GM23248 (cell line): ENCODE measurements at regions not wholly inside any gene's neighbourhood (a gene's known extent, or its start where the extent isn't known, plus 50 kb on each side); places are given as distances from the start of the nearest gene placed in this dataset.

Experiments
- DNase-seq: peaks from one replicate; pipeline ENCODE4 v3.0.0-alpha.2; 2015
- H2AFZ ChIP-seq: fragments of 200-600 bp; sonication (generic); 2 replicates; pipeline ENCODE4 v1.6.1; 2016; ENCODE audit warnings: antibody characterized with exemption
- H3F3A ChIP-seq: fragments of 200-600 bp; sonication (generic); 2 replicates; pipeline ENCODE4 v1.6.1; 2016; ENCODE audit warnings: mild to moderate bottlenecking, antibody characterized with exemption, mixed run types; ENCODE audit not compliant: insufficient read depth
- H3K27ac ChIP-seq: fragments of 200-600 bp; sonication (generic); 2 replicates; pipeline ENCODE4 v1.5.1; 2016; ENCODE audit warnings: mild to moderate bottlenecking
- H3K27me3 ChIP-seq: fragments of 200-600 bp; sonication (generic); replicated peaks from 2 replicates; pipeline ENCODE4 v1.6.1; 2016; ENCODE audit warnings: mild to moderate bottlenecking; ENCODE audit not compliant: insufficient read depth
- H3K36me3 ChIP-seq: fragments of 200-600 bp; sonication (generic); 2 replicates; pipeline ENCODE4 v1.6.1; 2016; ENCODE audit warnings: low read depth, mild to moderate bottlenecking
- H3K4me1 ChIP-seq: fragments of 200-600 bp; sonication (generic); 2 replicates; pipeline ENCODE4 v1.6.1; 2016; ENCODE audit warnings: mild to moderate bottlenecking; ENCODE audit not compliant: insufficient read depth
- H3K4me2 ChIP-seq: fragments of 200-600 bp; sonication (generic); one replicate; pipeline ENCODE4 v1.6.1; 2016; ENCODE audit warnings: mild to moderate bottlenecking; ENCODE audit not compliant: unreplicated experiment
- H3K4me3 ChIP-seq: fragments of 200-600 bp; sonication (generic); 2 replicates; pipeline ENCODE4 v1.5.1; 2016; ENCODE audit warnings: mild to moderate bottlenecking
- H3K79me2 ChIP-seq: fragments of 200-600 bp; sonication (generic); 2 replicates; pipeline ENCODE4 v1.6.1; 2016; ENCODE audit warnings: mild to moderate bottlenecking; ENCODE audit not compliant: insufficient read depth
- H3K9ac ChIP-seq: fragments of 200-600 bp; sonication (generic); 2 replicates; pipeline ENCODE4 v1.6.1; 2016; ENCODE audit warnings: mild to moderate bottlenecking
- H3K9me2 ChIP-seq: fragments of 200-600 bp; sonication (generic); 2 replicates; pipeline ENCODE4 v1.6.1; 2016; ENCODE audit warnings: mixed run types, mild to moderate bottlenecking, moderate library complexity; ENCODE audit not compliant: insufficient read depth
- H3K9me3 ChIP-seq: fragments of 200-600 bp; sonication (generic); one replicate; pipeline ENCODE4 v1.6.1; 2017; ENCODE audit warnings: low read depth
- H4K20me1 ChIP-seq: fragments of 200-600 bp; sonication (generic); 2 replicates; pipeline ENCODE4 v1.6.0; 2016; ENCODE audit not compliant: insufficient read depth
- EZH2 ChIP-seq: fragments of 200-600 bp; sonication (generic); IDR thresholded peaks from 2 replicates; pipeline ENCODE4 v1.6.1; 2018; ENCODE audit warnings: antibody characterized with exemption, mild to moderate bottlenecking; ENCODE audit not compliant: insufficient read depth, poor library complexity, severe bottlenecking
- EZH2phosphoT487 ChIP-seq: fragments of 200-600 bp; sonication (generic); IDR thresholded peaks from 2 replicates; pipeline ENCODE4 v1.6.1; 2018; ENCODE audit warnings: antibody characterized with exemption, moderate library complexity, mild to moderate bottlenecking, low read depth; ENCODE audit not compliant: insufficient read depth
- WGBS, 2 experiments: methylation state at CpG; one replicate each; pipeline ENCODE4 v1.1.6; 2015 to 2017; ENCODE audit warnings: low lambda C conversion rate in 2 of 2, low coverage in 1 of 2; ENCODE audit errors: missing lambda C conversion rate in 2 of 2; 5-methylcytosine and 5-hydroxymethylcytosine counted together
- in situ Hi-C: fragments of 300-500 bp; cut with MboI; formaldehyde crosslinking; loops from 2 replicates; pipeline ENCODE4 v1.15.0; 2020

GRCh38 chr5:86404256-86404655 is 213.5 kb upstream of the COX7C start:
- Histone ChIP-seq H3K79me2 (no peaks in the 10 kb centered on the region), H3K4me2 (no peak overlapping the region), H2AFZ (no peak overlapping the region), H3K27me3 (no peaks in the 10 kb centered on the region), H3K9ac (no peak overlapping the region), H3K9me3 (no peaks in the 10 kb centered on the region), H3K9me2 (no peaks in the 10 kb centered on the region), H3K27ac (no peak overlapping the region), H3K4me1 (no peaks in the 10 kb centered on the region), H3K36me3 (no peaks in the 10 kb centered on the region), H3F3A (no peaks in the 10 kb centered on the region), H3K4me3 (no peak overlapping the region), H4K20me1 (no peaks in the 10 kb centered on the region)
- no peak for DNase-seq
- no peak for TF ChIP-seq EZH2
- in situ Hi-C loops: no loop called here
- WGBS, 2 experiments: 12 to 27% methylated on average over 1 of the region's 1 CpG

GRCh38 chr5:86407711-86408110 is 210.0 kb upstream of the COX7C start:
- H2AFZ ChIP-seq: no peak overlapping the region
- H3K79me2 ChIP-seq: no peaks in the 10 kb centered on the region
- no peak overlapping the region for H3K4me2 ChIP-seq
- no peak overlapping the region for H3K27ac ChIP-seq
- no peaks in the 10 kb centered on the region for H3K36me3 ChIP-seq
- in situ Hi-C loops: no loop called here
- H3K9ac ChIP-seq: no peak overlapping the region
- no peak for DNase-seq
- H3F3A ChIP-seq: no peaks in the 10 kb centered on the region
- H3K9me3 ChIP-seq: no peaks in the 10 kb centered on the region
- no peaks in the 10 kb centered on the region for H4K20me1 ChIP-seq
- H3K4me3 ChIP-seq: no peak overlapping the region
- H3K27me3 ChIP-seq: no peaks in the 10 kb centered on the region
- 34 to 88% methylated on average over 1 to 2 of the region's 2 CpGs for WGBS, 2 experiments
- H3K4me1 ChIP-seq: no peaks in the 10 kb centered on the region
- TF ChIP-seq EZH2phosphoT487 (no peak), EZH2 (no peak)
- no peaks in the 10 kb centered on the region for H3K9me2 ChIP-seq

DNA sequence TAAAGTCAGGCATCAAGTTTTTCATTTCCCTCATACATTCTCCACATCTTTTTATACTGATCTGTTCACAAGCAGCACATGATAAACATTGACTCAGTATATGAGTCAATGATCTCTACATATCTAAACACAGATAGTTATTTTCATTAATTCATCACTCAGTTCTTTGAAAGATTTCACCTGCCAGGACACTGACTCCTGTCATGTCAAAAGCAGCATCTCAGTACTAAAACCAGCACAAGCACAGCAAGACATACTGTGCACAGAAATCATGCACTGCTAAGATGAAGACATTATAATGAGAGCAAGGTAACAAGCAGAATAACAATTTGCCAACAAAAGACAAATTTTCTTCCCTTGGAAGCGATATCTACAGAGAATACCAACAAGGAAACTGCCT is 206.1 kb upstream of the COX7C start:
- H3K36me3 ChIP-seq: no peaks in the 10 kb centered on the region
- H3K4me1 ChIP-seq: no peaks in the 10 kb centered on the region
- in situ Hi-C loops: no loop called here
- H3K9me2 ChIP-seq: no peaks in the 10 kb centered on the region
- H3K4me3 ChIP-seq: no peak overlapping the region
- TF ChIP-seq EZH2: no peak
- TF ChIP-seq EZH2phosphoT487: no peak
- no peak overlapping the region for H2AFZ ChIP-seq
- no peaks in the 10 kb centered on the region for H3K79me2 ChIP-seq
- no peak overlapping the region for H3K27ac ChIP-seq
- no peaks in the 10 kb centered on the region for H3F3A ChIP-seq
- H4K20me1 ChIP-seq: no peaks in the 10 kb centered on the region
- WGBS, 2 experiments: 21 to 22% methylated on average over 1 of the region's 1 CpG
- H3K4me2 ChIP-seq: no peak overlapping the region
- no peak for DNase-seq
- no peaks in the 10 kb centered on the region for H3K9me3 ChIP-seq
- no peak overlapping the region for H3K9ac ChIP-seq
- H3K27me3 ChIP-seq: no peaks in the 10 kb centered on the region

DNA sequence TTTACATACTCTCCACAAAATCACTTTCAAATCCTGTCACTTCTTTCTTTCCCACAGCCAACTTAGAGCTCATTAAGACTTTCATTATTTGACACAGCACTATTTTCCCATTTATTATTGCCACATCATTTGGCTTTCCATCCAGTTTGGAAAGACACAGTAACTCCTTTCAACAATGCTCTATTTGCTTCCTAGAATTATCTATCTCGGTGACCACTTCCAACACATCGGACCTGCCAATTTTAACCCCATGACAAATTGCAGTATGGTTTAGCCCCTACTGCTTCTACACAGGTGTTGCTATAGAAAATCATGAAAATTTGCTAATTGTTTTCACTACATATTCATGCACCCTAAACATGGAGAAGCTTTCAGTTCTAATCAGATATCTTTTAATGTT is 190.6 kb upstream of the COX7C start:
- H2AFZ ChIP-seq: no peak overlapping the region
- H3K79me2 ChIP-seq: no peaks in the 10 kb centered on the region
- H3K9me2 ChIP-seq: no peaks in the 10 kb centered on the region
- no peak overlapping the region for H3K4me2 ChIP-seq
- no peaks in the 10 kb centered on the region for H3K27me3 ChIP-seq
- H3K27ac ChIP-seq: no peak overlapping the region
- H4K20me1 ChIP-seq: no peaks in the 10 kb centered on the region
- no peak for DNase-seq
- H3K4me3 ChIP-seq: no peak overlapping the region
- in situ Hi-C loops: no loop called here
- no peak overlapping the region for H3K9ac ChIP-seq
- H3K36me3 ChIP-seq: no peaks in the 10 kb centered on the region
- 44% methylated on average over 2 of the region's 2 CpGs for WGBS, 2 experiments
- peaks cover 3% of the 10 kb centered on the region for H3K9me3 ChIP-seq
- no peak for TF ChIP-seq EZH2
- no peak for TF ChIP-seq EZH2phosphoT487
- no peaks in the 10 kb centered on the region for H3F3A ChIP-seq
- no peaks in the 10 kb centered on the region for H3K4me1 ChIP-seq

DNA sequence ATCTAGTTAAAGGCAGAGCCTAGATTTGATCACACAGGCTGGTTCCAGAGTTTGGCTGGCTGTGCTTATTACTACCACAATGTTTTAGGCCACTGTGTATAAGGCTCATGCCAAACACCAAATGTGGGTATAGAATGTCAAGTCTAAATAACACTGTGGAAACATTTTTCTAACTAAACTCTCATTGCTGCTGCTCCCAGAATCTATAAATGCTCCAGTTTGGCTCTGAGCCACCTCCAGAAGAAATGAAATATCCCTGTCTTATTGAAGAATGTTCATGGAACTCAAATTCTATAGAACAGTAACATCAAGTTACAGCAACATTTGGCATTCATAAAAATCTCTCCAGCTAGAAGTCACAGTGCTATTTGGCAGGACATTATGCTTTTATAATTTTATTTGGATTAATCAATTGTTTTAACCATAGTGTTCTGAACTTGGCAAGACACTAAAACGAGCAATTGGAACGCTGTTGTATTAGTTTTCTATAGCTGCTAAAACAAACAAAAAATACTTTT is 178.1 kb upstream of the COX7C start:
- 24 to 30% methylated on average over 2 of the region's 2 CpGs for WGBS, 2 experiments
- Histone ChIP-seq H3K36me3 (no peaks in the 10 kb centered on the region), H3K4me2 (no peak overlapping the region), H3K27me3 (no peaks in the 10 kb centered on the region), H3K9me2 (no peaks in the 10 kb centered on the region), H4K20me1 (no peaks in the 10 kb centered on the region), H3K4me3 (no peak overlapping the region), H3K9me3 (no peaks in the 10 kb centered on the region), H3K27ac (no peak overlapping the region), H3K79me2 (no peaks in the 10 kb centered on the region), H3K4me1 (no peaks in the 10 kb centered on the region), H3K9ac (no peak overlapping the region), H3F3A (no peaks in the 10 kb centered on the region), H2AFZ (no peak overlapping the region)
- DNase-seq: no peak
- in situ Hi-C loops: no loop called here
- TF ChIP-seq EZH2phosphoT487 (no peak), EZH2 (no peak)
